ENCODE measurements at regions not wholly inside any gene's neighbourhood (a gene's known extent, or its start where the extent isn't known, plus 50 kb on each side); places are given as distances from the start of the nearest gene placed in this dataset.

- CTCF ChIA-PET: no interaction called here
- Histone ChIP-seq H2AFZ (ENCODE audit: low read depth, low read length) (no peak overlapping the region), H3K9ac (replicated peaks; ENCODE audit: extremely low read depth, insufficient read depth, low read length) (no peak overlapping the region), H3K27ac (ENCODE audit: insufficient read depth, low read depth, low read length) (no peak overlapping the region), H3K27me3 (ENCODE audit: control insufficient read depth in 2 of 2, insufficient read depth in 2 of 2, low read length in 2 of 2) (no peaks in the 10 kb centered on the region), H3K9me3 (replicated peaks; ENCODE audit: control insufficient read depth, insufficient read depth, low read length) (no peaks in the 10 kb centered on the region), H4K20me1 (replicated peaks; ENCODE audit: control insufficient read depth, extremely low read depth, insufficient read depth, low read length) (no peaks in the 10 kb centered on the region), H3K4me2 (ENCODE audit: insufficient read depth, low read length) (no peak overlapping the region), H3K9me1 (replicated peaks; ENCODE audit: control insufficient read depth, extremely low read depth, insufficient read depth, low read length) (no peaks in the 10 kb centered on the region), H3K4me3 (replicated peaks in 1 of 3; ENCODE audit: insufficient read depth in 1 of 3, low read depth in 1 of 3, low read length in 3 of 3) (no peak overlapping the region), H3K79me2 (ENCODE audit: control insufficient read depth, insufficient read depth, low read length) (no peaks in the 10 kb centered on the region), H3K36me3 (ENCODE audit: control insufficient read depth in 2 of 2, extremely low read depth in 1 of 2, insufficient read depth in 2 of 2, low read length in 2 of 2) (no peaks in the 10 kb centered on the region), H3K4me1 (ENCODE audit: control insufficient read depth, extremely low read depth, insufficient read depth, low read length) (no peaks in the 10 kb centered on the region)
- BruUV-seq (replicated peaks): no TSS peak
- intact Hi-C loops (cut with micrococcal nuclease) (no loop called here), dilution Hi-C loops (cut with MboI; ENCODE audit: extremely low pct_ligation_motif_present, low sequenced_read_pairs) (no loop called here)
- FAIRE-seq (no peak), DNase-seq (ENCODE audit: low read depth, low spot score) (no peak)
- POLR2A ChIA-PET: no interaction called here
- TF ChIP-seq JUN (IDR thresholded peaks at IDR 0.05; ENCODE audit: borderline replicate concordance, insufficient read depth, insufficient read length, low read depth): no peak
- no peak for TF ChIP-seq FOS (IDR thresholded peaks at IDR 0.05; ENCODE audit: borderline replicate concordance, insufficient read depth, low read length)
- no peak for TF ChIP-seq MAX (IDR thresholded peaks at IDR 0.05; ENCODE audit: insufficient read depth, insufficient read length)
- TF ChIP-seq GATA2 (IDR thresholded peaks at IDR 0.05; ENCODE audit: insufficient read depth, insufficient read length, low read depth, low read length): no peak
- no peak for TF ChIP-seq MYC (IDR thresholded peaks at IDR 0.05; ENCODE audit: low read depth, low read length)
- no peak for TF ChIP-seq CTCF (IDR thresholded peaks at IDR 0.05; ENCODE audit: extremely low read depth in 1 of 2, insufficient read depth in 1 of 2, low read depth in 1 of 2, low read length in 2 of 2)
- no peak for TF ChIP-seq EZH2 (IDR thresholded peaks at IDR 0.05; ENCODE audit: borderline replicate concordance, low read depth, low read length, severe bottlenecking)
- no peak for TF ChIP-seq POLR2AphosphoS5 (IDR thresholded peaks at IDR 0.05; ENCODE audit: insufficient read depth, low read depth, low read length)
- no peak for TF ChIP-seq POLR2A (IDR thresholded peaks at IDR 0.05; ENCODE audit: low read depth, low read length)
These were observed 465.8 kb downstream of the CCER1 start for GRCh38 chr12:90489141-90489540.
